GM23338 (cell line): ENCODE measurements at regions not wholly inside any gene's neighbourhood (a gene's known extent, or its start where the extent isn't known, plus 50 kb on each side); places are given as distances from the start of the nearest gene placed in this dataset.

Experiments used
- ATAC-seq: fragments of 200-7000 bp; cut with Tn5 transposase; 3 replicates; pipeline ENCODE4 v1.9.1; 2020
- DNase-seq: peaks from one replicate; pipeline ENCODE4 v3.0.0-alpha.2; 2015; ENCODE audit warnings: low spot score
- H2AFZ ChIP-seq: fragments of 200-600 bp; sonication (generic); 2 replicates; pipeline ENCODE4 v1.8.0; 2016; ENCODE audit warnings: antibody characterized with exemption, mild to moderate bottlenecking, moderate library complexity
- H3F3A ChIP-seq: fragments of 200-600 bp; sonication (generic); replicated peaks from 2 replicates; pipeline ENCODE4 v1.8.0; 2017; ENCODE audit warnings: antibody characterized with exemption, mixed run types, low read depth
- H3K27ac ChIP-seq: fragments of 200-600 bp; sonication (generic); 2 replicates; pipeline ENCODE4 v1.6.1; 2016; ENCODE audit warnings: low read depth
- H3K27me3 ChIP-seq: fragments of 200-600 bp; sonication (generic); 2 replicates; pipeline ENCODE4 v1.8.0; 2016; ENCODE audit warnings: mild to moderate bottlenecking, mixed run types, moderate library complexity; ENCODE audit not compliant: insufficient read depth
- H3K36me3 ChIP-seq: fragments of 200-600 bp; sonication (generic); 2 replicates; pipeline ENCODE4 v1.8.0; 2016; ENCODE audit warnings: mild to moderate bottlenecking; ENCODE audit not compliant: insufficient read depth
- H3K4me1 ChIP-seq: fragments of 200-600 bp; sonication (generic); 2 replicates; pipeline ENCODE4 v1.8.0; 2016; ENCODE audit warnings: mild to moderate bottlenecking, moderate library complexity; ENCODE audit not compliant: insufficient read depth
- H3K4me2 ChIP-seq: fragments of 200-600 bp; sonication (generic); 2 replicates; pipeline ENCODE4 v1.7.1; 2017; ENCODE audit warnings: mixed run types
- H3K4me3 ChIP-seq: fragments of 200-600 bp; sonication (generic); 2 replicates; pipeline ENCODE4 v1.6.1; 2016; ENCODE audit warnings: mixed run types
- H3K79me2 ChIP-seq: fragments of 200-600 bp; sonication (generic); replicated peaks from 2 replicates; pipeline ENCODE4 v1.8.0; 2017; ENCODE audit warnings: mild to moderate bottlenecking; ENCODE audit not compliant: insufficient read depth
- H3K9me2 ChIP-seq: fragments of 200-600 bp; sonication (generic); 2 replicates; pipeline ENCODE4 v1.8.0; 2017; ENCODE audit not compliant: insufficient read depth
- H4K20me1 ChIP-seq: fragments of 200-600 bp; sonication (generic); replicated peaks from 2 replicates; pipeline ENCODE4 v1.8.0; 2017; ENCODE audit warnings: mild to moderate bottlenecking; ENCODE audit not compliant: insufficient read depth
- H3K27ac Mint-ChIP-seq: 2 replicates; pipeline ENCODE4 v1.8.0; 2020; ENCODE audit warnings: inconsistent platforms, mild to moderate bottlenecking, moderate library complexity, mixed read lengths
- H3K27me3 Mint-ChIP-seq: 3 replicates; pipeline ENCODE4 v1.8.0; 2022; ENCODE audit warnings: low read depth, mild to moderate bottlenecking, moderate library complexity, mixed read lengths, inconsistent platforms; ENCODE audit not compliant: insufficient read depth, poor library complexity
- H3K36me3 Mint-ChIP-seq: 3 replicates; pipeline ENCODE4 v1.8.0; 2021; ENCODE audit warnings: low read depth, mild to moderate bottlenecking, inconsistent platforms, moderate library complexity, mixed read lengths
- H3K4me1 Mint-ChIP-seq: 3 replicates; pipeline ENCODE4 v1.8.0; 2020; ENCODE audit warnings: mild to moderate bottlenecking, inconsistent platforms, mixed read lengths
- H3K4me3 Mint-ChIP-seq: 3 replicates; pipeline ENCODE4 v1.8.0; 2021; ENCODE audit warnings: moderate library complexity, mild to moderate bottlenecking, inconsistent platforms, mixed read lengths
- H3K9me3 Mint-ChIP-seq: 3 replicates; pipeline ENCODE4 v1.8.0; 2020; ENCODE audit warnings: moderate library complexity, mild to moderate bottlenecking, inconsistent platforms, mixed read lengths
- CREB1 ChIP-seq: fragments of 250-450 bp; sonication (Bioruptor Pico); IDR thresholded peaks from 2 replicates; pipeline ENCODE4 v1.5.0; 2020; ENCODE audit warnings: low read depth, mild to moderate bottlenecking, moderate library complexity
- EZH2phosphoT487 ChIP-seq: fragments of 200-600 bp; sonication (generic); IDR thresholded peaks from one replicate; pipeline ENCODE4 v1.8.1; 2018; ENCODE audit warnings: antibody characterized with exemption; ENCODE audit not compliant: unreplicated experiment
- JUNB ChIP-seq: IDR thresholded peaks from one replicate; pipeline ENCODE4 v1.6.1; 2016; ENCODE audit warnings: antibody characterized with exemption; ENCODE audit not compliant: unreplicated experiment
- NANOG ChIP-seq: IDR thresholded peaks from 2 replicates; pipeline ENCODE4 v1.6.1; 2016; ENCODE audit warnings: antibody characterized with exemption, borderline replicate concordance
- POLR2AphosphoS5 ChIP-seq: IDR thresholded peaks from 2 replicates; pipeline ENCODE4 v1.6.1; 2016; ENCODE audit warnings: antibody characterized with exemption, low read depth
- STAT1 ChIP-seq: IDR thresholded peaks from one replicate; pipeline ENCODE4 v1.6.1; 2016; ENCODE audit warnings: antibody characterized with exemption; ENCODE audit not compliant: unreplicated experiment
- ZNF114 ChIP-seq: fragments of 250-450 bp; sonication (Bioruptor Pico); IDR thresholded peaks from 2 replicates; pipeline ENCODE4 v1.5.0; 2020; ENCODE audit warnings: mild to moderate bottlenecking, moderate library complexity
- ZNF331 ChIP-seq: fragments of 250-450 bp; sonication (Bioruptor Pico); IDR thresholded peaks from 2 replicates; pipeline ENCODE4 v1.5.0; 2020; ENCODE audit warnings: low read depth, mild to moderate bottlenecking, moderate library complexity
- TF ChIP-seq, protein P1 (sequence below), 2 experiments: fragments of 200-600 bp in 1 of 2; sonication (generic) in 1 of 2; conservative IDR thresholded peaks; 2 replicates each; pipeline versions ENCODE4 v1.5.1 to v1.6.1; 2016 to 2017; ENCODE audit warnings: antibody characterized with exemption in 2 of 2, low read depth in 2 of 2, mild to moderate bottlenecking in 2 of 2, moderate library complexity in 1 of 2
- TF ChIP-seq, protein P2 (sequence below): IDR thresholded peaks from one replicate; pipeline ENCODE4 v1.6.1; 2018; ENCODE audit warnings: antibody characterized with exemption; ENCODE audit not compliant: unreplicated experiment
- TF ChIP-seq, protein P3 (sequence below): IDR thresholded peaks from 2 replicates; pipeline ENCODE4 v1.6.1; 2016; ENCODE audit warnings: antibody characterized with exemption

DNA sequence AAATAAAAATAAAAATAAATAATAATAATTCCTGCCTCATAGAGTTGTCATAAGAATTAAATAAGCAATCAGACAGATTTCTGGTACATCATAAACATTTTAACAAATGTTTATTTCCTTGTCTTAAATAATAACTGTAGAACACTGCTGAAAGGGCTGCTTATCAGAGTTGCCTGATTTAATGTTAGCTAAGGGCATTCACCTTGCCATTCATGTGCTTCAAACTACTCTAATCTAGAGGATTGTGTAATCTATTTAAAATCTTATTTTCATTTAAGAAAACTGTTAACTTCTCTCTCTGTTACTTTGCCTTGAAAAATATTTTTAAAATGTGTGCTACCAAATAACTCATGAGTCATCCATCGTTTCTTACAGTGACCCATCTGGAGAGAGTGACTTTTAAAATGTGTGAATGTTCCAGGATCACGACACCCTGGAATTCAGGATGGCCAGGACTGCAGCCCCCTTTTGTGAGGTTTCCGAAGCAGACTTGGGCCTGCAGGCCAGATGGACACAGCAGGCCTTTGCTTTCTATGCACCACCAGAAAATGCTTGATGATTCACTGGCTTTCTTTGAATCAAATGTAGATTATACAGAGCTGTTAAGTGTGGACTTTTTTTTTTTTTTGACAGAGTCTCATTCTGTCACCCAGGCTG, 109.1 kb upstream of the TNS3 start:
- TF ChIP-seq EZH2phosphoT487 (no peak), ZNF114 (CRISPR knock-in tag) (no peak), POLR2AphosphoS5 (no peak), ZNF331 (CRISPR knock-in tag) (no peak), NANOG (no peak), JUNB (no peak), STAT1 (no peak), CREB1 (CRISPR knock-in tag) (no peak)
- TF ChIP-seq, protein P1, sequence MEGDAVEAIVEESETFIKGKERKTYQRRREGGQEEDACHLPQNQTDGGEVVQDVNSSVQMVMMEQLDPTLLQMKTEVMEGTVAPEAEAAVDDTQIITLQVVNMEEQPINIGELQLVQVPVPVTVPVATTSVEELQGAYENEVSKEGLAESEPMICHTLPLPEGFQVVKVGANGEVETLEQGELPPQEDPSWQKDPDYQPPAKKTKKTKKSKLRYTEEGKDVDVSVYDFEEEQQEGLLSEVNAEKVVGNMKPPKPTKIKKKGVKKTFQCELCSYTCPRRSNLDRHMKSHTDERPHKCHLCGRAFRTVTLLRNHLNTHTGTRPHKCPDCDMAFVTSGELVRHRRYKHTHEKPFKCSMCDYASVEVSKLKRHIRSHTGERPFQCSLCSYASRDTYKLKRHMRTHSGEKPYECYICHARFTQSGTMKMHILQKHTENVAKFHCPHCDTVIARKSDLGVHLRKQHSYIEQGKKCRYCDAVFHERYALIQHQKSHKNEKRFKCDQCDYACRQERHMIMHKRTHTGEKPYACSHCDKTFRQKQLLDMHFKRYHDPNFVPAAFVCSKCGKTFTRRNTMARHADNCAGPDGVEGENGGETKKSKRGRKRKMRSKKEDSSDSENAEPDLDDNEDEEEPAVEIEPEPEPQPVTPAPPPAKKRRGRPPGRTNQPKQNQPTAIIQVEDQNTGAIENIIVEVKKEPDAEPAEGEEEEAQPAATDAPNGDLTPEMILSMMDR (conservative IDR thresholded peaks at IDR 0.05; ENCODE audit: low read depth in 2 of 2): no peak
- TF ChIP-seq, protein P2, sequence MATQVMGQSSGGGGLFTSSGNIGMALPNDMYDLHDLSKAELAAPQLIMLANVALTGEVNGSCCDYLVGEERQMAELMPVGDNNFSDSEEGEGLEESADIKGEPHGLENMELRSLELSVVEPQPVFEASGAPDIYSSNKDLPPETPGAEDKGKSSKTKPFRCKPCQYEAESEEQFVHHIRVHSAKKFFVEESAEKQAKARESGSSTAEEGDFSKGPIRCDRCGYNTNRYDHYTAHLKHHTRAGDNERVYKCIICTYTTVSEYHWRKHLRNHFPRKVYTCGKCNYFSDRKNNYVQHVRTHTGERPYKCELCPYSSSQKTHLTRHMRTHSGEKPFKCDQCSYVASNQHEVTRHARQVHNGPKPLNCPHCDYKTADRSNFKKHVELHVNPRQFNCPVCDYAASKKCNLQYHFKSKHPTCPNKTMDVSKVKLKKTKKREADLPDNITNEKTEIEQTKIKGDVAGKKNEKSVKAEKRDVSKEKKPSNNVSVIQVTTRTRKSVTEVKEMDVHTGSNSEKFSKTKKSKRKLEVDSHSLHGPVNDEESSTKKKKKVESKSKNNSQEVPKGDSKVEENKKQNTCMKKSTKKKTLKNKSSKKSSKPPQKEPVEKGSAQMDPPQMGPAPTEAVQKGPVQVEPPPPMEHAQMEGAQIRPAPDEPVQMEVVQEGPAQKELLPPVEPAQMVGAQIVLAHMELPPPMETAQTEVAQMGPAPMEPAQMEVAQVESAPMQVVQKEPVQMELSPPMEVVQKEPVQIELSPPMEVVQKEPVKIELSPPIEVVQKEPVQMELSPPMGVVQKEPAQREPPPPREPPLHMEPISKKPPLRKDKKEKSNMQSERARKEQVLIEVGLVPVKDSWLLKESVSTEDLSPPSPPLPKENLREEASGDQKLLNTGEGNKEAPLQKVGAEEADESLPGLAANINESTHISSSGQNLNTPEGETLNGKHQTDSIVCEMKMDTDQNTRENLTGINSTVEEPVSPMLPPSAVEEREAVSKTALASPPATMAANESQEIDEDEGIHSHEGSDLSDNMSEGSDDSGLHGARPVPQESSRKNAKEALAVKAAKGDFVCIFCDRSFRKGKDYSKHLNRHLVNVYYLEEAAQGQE: no peak
- TF ChIP-seq, protein P3, sequence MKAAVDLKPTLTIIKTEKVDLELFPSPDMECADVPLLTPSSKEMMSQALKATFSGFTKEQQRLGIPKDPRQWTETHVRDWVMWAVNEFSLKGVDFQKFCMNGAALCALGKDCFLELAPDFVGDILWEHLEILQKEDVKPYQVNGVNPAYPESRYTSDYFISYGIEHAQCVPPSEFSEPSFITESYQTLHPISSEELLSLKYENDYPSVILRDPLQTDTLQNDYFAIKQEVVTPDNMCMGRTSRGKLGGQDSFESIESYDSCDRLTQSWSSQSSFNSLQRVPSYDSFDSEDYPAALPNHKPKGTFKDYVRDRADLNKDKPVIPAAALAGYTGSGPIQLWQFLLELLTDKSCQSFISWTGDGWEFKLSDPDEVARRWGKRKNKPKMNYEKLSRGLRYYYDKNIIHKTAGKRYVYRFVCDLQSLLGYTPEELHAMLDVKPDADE: no peak
- H3K4me3 ChIP-seq: no peak overlapping the region
- no peaks in the 10 kb centered on the region for H3F3A ChIP-seq
- peaks cover 3% of the 10 kb centered on the region for H3K27me3 Mint-ChIP-seq
- no peaks in the 10 kb centered on the region for H3K9me3 Mint-ChIP-seq
- no peaks in the 10 kb centered on the region for H3K36me3 Mint-ChIP-seq
- no peaks in the 10 kb centered on the region for H3K27me3 ChIP-seq
- H3K27ac ChIP-seq: no peak overlapping the region
- no peak overlapping the region for H3K4me3 Mint-ChIP-seq
- no peak for ATAC-seq
- peaks cover 2% of the 10 kb centered on the region; the same call in 1 of the 2 replicates for H3K9me2 ChIP-seq
- no peak overlapping the region for H2AFZ ChIP-seq
- H3K4me1 ChIP-seq: no peaks in the 10 kb centered on the region
- H3K4me1 Mint-ChIP-seq: peaks cover 5% of the 10 kb centered on the region; the same call in 2 of the 3 replicates
- H3K79me2 ChIP-seq: no peaks in the 10 kb centered on the region
- no peak overlapping the region for H3K27ac Mint-ChIP-seq
- DNase-seq: no peak
- H3K36me3 ChIP-seq: no peaks in the 10 kb centered on the region
- no peak overlapping the region for H3K4me2 ChIP-seq
- no peaks in the 10 kb centered on the region for H4K20me1 ChIP-seq
